ENCODE measurements at regions not wholly inside any gene's neighbourhood (a gene's known extent, or its start where the extent isn't known, plus 50 kb on each side); places are given as distances from the start of the nearest gene placed in this dataset.
"Not testable (repeated sequence)": the region's sequence is repeated elsewhere in the genome, so short reads cannot be mapped to it uniquely, and the experiment has no call there.

- no peak for DNase-seq
These were observed 252.2 kb upstream of the SLITRK6 start for GRCh38 chr13:86051134-86052103.

GRCh38 chr13:86038490-86038889, 239.3 kb upstream of the SLITRK6 start:
- no peak for DNase-seq

GRCh38 chr13:86020351-86021002, 221.3 kb upstream of the SLITRK6 start:
- peak; percentile 32 for DNase-seq

- no peak for DNase-seq
These were observed 207.1 kb upstream of the SLITRK6 start for GRCh38 chr13:86006317-86006716.

- DNase-seq, result no peak
These were observed 203.8 kb upstream of the SLITRK6 start for GRCh38 chr13:86003029-86003428.

- DNase-seq, result no peak
These were observed 201.3 kb upstream of the SLITRK6 start for GRCh38 chr13:86000546-86000945.

- DNase-seq, result no peak
These were observed 198.4 kb upstream of the SLITRK6 start for GRCh38 chr13:85997587-85997986.

GRCh38 chr13:85995788-85996418, 196.7 kb upstream of the SLITRK6 start:
- no peak for DNase-seq

GRCh38 chr13:85993567-85993966, 194.3 kb upstream of the SLITRK6 start:
- no peak for DNase-seq

GRCh38 chr13:85990397-85990796, 191.2 kb upstream of the SLITRK6 start:
- DNase-seq, result no peak

GRCh38 chr13:85985797-85986196, 186.6 kb upstream of the SLITRK6 start:
- DNase-seq, result peak; percentile 16

- no peak for DNase-seq
These were observed 182.9 kb upstream of the SLITRK6 start for GRCh38 chr13:85982102-85982501.

GRCh38 chr13:85980447-85980846, 181.2 kb upstream of the SLITRK6 start:
- DNase-seq, result not testable (repeated sequence)

- DNase-seq, result no peak
These were observed 177.0 kb upstream of the SLITRK6 start for GRCh38 chr13:85976242-85976641.

- DNase-seq, result peak; percentile 53
These were observed 175.6 kb upstream of the SLITRK6 start for GRCh38 chr13:85974608-85975366.

- DNase-seq, result peak; percentile 2
These were observed 171.5 kb upstream of the SLITRK6 start for GRCh38 chr13:85970727-85971126.

- no peak for DNase-seq
These were observed 170.1 kb upstream of the SLITRK6 start for GRCh38 chr13:85969331-85969730.

GRCh38 chr13:85935868-85936467, 136.7 kb upstream of the SLITRK6 start:
- no peak for DNase-seq

GRCh38 chr13:85930108-85930507, 130.9 kb upstream of the SLITRK6 start:
- DNase-seq, result no peak

GRCh38 chr13:85910962-85911361, 111.7 kb upstream of the SLITRK6 start:
- no peak for DNase-seq

GRCh38 chr13:85900521-85900920, 101.3 kb upstream of the SLITRK6 start:
- no peak for DNase-seq
